MM.1S (cell line): ENCODE measurements at regions not wholly inside any gene's neighbourhood (a gene's known extent, or its start where the extent isn't known, plus 50 kb on each side); places are given as distances from the start of the nearest gene placed in this dataset.

ENCODE experiments used
- DNase-seq: peaks from one replicate; pipeline ENCODE4 v3.0.0-alpha.2; 2015
- H2AFZ ChIP-seq: fragments of 300-600 bp; sonication (generic); 2 replicates; pipeline ENCODE4 v1.6.0; 2016; ENCODE audit warnings: antibody characterized with exemption, low read length
- H3F3A ChIP-seq: fragments of 300-600 bp; sonication (generic); 2 replicates; pipeline ENCODE4 v1.6.1; 2016; ENCODE audit warnings: mild to moderate bottlenecking, antibody characterized with exemption, low read length, moderate library complexity, mixed read lengths; ENCODE audit not compliant: insufficient read depth
- H3K27ac ChIP-seq: fragments of 300-600 bp; sonication (generic); 2 replicates; pipeline ENCODE4 v1.5.1; 2016; ENCODE audit warnings: mild to moderate bottlenecking, low read length
- H3K27me3 ChIP-seq: fragments of 300-600 bp; sonication (generic); replicated peaks from 2 replicates; pipeline ENCODE4 v1.6.0; 2016; ENCODE audit warnings: low read length; ENCODE audit not compliant: insufficient read depth
- H3K36me3 ChIP-seq: fragments of 300-600 bp; sonication (generic); replicated peaks from 2 replicates; pipeline ENCODE4 v1.6.1; 2016; ENCODE audit warnings: mild to moderate bottlenecking, low read length, mixed read lengths; ENCODE audit not compliant: insufficient read depth
- H3K4me1 ChIP-seq: fragments of 300-600 bp; sonication (generic); 2 replicates; pipeline ENCODE4 v1.6.1; 2016; ENCODE audit warnings: low read length, mixed read lengths
- H3K4me2 ChIP-seq: fragments of 300-600 bp; sonication (generic); 2 replicates; pipeline ENCODE4 v1.6.0; 2016; ENCODE audit warnings: low read depth, low read length
- H3K4me3 ChIP-seq: fragments of 300-600 bp; sonication (generic); 2 replicates; pipeline ENCODE4 v1.5.1; 2016; ENCODE audit warnings: low read length, mixed read lengths
- H3K79me2 ChIP-seq: fragments of 300-600 bp; sonication (generic); 2 replicates; pipeline ENCODE4 v1.6.1; 2016; ENCODE audit warnings: mixed run types, low read length, mixed read lengths
- H3K9ac ChIP-seq: fragments of 300-600 bp; sonication (generic); 2 replicates; pipeline ENCODE4 v1.6.1; 2016; ENCODE audit warnings: low read length, mixed read lengths
- H3K9me2 ChIP-seq: fragments of 300-600 bp; sonication (generic); replicated peaks from 2 replicates; pipeline ENCODE4 v1.6.1; 2016; ENCODE audit warnings: mild to moderate bottlenecking, low read length, mixed read lengths; ENCODE audit not compliant: insufficient read depth
- H3K9me3 ChIP-seq: fragments of 300-600 bp; sonication (generic); replicated peaks from 2 replicates; pipeline ENCODE4 v1.6.1; 2016; ENCODE audit warnings: mild to moderate bottlenecking, low read length, mixed read lengths; ENCODE audit not compliant: insufficient read depth
- H4K20me1 ChIP-seq: fragments of 300-600 bp; sonication (generic); 2 replicates; pipeline ENCODE4 v1.6.1; 2016; ENCODE audit warnings: mild to moderate bottlenecking, low read length, moderate library complexity, mixed read lengths; ENCODE audit not compliant: insufficient read depth
- EZH2 ChIP-seq: fragments of 300-600 bp; sonication (generic); optimal IDR thresholded peaks from 2 replicates; pipeline ENCODE3; 2017; ENCODE audit warnings: low read depth, mild to moderate bottlenecking, antibody characterized with exemption, low read length, mixed read lengths
- EZH2phosphoT487 ChIP-seq: fragments of 300-600 bp; sonication (generic); IDR thresholded peaks from 2 replicates; pipeline ENCODE4 v1.6.1; 2018; ENCODE audit warnings: antibody characterized with exemption, low read length
- TF ChIP-seq, protein P1 (sequence below): fragments of 300-600 bp; sonication (generic); IDR thresholded peaks from 2 replicates; pipeline ENCODE4 v1.5.1; 2016; ENCODE audit warnings: antibody characterized with exemption, low read length, mixed read lengths

DNA sequence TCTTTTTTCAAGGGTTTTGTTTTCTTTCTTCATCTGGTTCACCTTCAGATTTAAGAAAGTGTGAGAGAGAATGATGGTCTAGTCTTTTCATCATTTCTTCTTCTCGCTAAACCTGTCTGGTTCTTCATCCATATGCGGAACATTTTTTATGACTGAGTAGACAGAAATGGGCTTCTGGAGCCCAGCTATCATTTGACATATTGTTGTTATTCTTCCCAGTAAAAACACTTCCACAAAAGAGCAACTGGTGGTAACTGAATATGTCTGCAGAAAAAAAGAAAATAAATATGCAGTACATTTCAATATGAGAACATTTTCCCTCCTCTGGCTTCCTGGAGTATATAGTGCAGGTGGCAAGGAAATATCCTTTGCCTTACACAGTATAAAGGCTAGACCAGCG, 209.5 kb downstream of the JCAD start:
- H3K4me2 ChIP-seq = no peak overlapping the region
- H3K9me3 ChIP-seq = no peaks in the 10 kb centered on the region
- no peaks in the 10 kb centered on the region for H3F3A ChIP-seq
- H3K27ac ChIP-seq = no peak overlapping the region
- H3K4me1 ChIP-seq = no peaks in the 10 kb centered on the region
- no peak overlapping the region for H3K9ac ChIP-seq
- no peak overlapping the region for H3K4me3 ChIP-seq
- H3K27me3 ChIP-seq = no peaks in the 10 kb centered on the region
- TF ChIP-seq, protein P1, sequence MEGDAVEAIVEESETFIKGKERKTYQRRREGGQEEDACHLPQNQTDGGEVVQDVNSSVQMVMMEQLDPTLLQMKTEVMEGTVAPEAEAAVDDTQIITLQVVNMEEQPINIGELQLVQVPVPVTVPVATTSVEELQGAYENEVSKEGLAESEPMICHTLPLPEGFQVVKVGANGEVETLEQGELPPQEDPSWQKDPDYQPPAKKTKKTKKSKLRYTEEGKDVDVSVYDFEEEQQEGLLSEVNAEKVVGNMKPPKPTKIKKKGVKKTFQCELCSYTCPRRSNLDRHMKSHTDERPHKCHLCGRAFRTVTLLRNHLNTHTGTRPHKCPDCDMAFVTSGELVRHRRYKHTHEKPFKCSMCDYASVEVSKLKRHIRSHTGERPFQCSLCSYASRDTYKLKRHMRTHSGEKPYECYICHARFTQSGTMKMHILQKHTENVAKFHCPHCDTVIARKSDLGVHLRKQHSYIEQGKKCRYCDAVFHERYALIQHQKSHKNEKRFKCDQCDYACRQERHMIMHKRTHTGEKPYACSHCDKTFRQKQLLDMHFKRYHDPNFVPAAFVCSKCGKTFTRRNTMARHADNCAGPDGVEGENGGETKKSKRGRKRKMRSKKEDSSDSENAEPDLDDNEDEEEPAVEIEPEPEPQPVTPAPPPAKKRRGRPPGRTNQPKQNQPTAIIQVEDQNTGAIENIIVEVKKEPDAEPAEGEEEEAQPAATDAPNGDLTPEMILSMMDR = no peak
- no peaks in the 10 kb centered on the region for H4K20me1 ChIP-seq
- no peaks in the 10 kb centered on the region for H3K9me2 ChIP-seq
- no peaks in the 10 kb centered on the region for H3K79me2 ChIP-seq
- H2AFZ ChIP-seq = no peak overlapping the region
- DNase-seq = no peak
- H3K36me3 ChIP-seq = no peaks in the 10 kb centered on the region

DNA sequence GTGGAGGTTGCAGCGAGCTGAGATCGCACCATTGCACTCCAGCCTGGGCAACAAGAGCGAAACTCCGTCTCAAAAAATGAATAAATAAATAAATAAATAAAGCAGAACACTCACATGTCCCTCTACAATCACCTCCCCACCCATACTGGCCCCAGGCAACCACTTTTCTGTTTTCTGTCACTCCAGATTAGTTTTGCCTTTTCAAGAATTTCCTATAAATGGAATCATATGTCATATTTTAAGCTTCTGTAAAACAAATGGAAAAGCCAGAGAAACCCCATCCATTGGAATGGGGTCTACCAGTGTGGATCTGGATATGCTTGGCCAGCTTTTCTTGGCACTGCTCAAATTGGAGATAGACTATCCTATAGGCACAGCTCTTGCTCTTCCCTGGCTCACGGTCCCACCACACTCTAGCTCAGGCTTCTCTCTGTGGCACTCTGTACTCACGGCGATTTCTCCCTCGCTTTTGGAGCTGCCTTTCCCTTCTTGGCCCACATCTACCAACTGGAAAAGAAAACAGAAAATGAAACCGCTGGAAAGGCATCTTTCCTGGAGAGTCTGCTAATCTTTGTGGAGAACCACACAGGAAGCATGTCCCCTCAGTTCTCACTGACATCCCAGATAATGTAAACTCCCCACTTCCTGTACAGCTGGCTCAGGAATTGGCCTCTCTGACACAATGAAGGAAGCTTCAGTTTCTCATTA, 210.1 kb downstream of the JCAD start:
- H3K9ac ChIP-seq = no peak overlapping the region

DNA sequence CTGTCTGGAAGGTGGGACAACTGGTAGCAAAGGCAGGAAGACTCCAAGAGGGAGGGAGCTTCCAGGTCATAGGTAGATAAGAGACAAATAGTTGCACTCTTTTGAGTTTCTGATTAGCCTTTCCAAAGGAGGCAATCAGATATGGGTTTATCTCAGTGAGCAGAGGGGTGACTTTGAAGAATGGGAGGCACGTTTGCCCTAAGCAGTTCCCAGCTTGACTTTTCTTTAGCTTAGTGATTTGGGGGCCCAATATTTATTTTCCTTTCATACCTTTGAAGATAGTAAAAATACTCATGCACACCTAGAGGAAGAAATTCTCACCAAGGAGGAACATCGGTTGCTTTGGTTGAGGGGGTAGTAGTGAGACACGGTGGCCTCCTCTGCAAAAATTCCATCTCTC, 212.1 kb upstream of the SVIL start:
- no peaks in the 10 kb centered on the region for H3F3A ChIP-seq
- DNase-seq = no peak
- H3K4me2 ChIP-seq = no peak overlapping the region
- no peaks in the 10 kb centered on the region for H3K27me3 ChIP-seq
- H3K79me2 ChIP-seq = no peaks in the 10 kb centered on the region
- H3K9ac ChIP-seq = no peak overlapping the region
- H3K36me3 ChIP-seq = no peaks in the 10 kb centered on the region
- H3K4me3 ChIP-seq = no peak overlapping the region
- H2AFZ ChIP-seq = no peak overlapping the region
- no peak for TF ChIP-seq EZH2
- TF ChIP-seq, protein P1 = no peak
- no peak for TF ChIP-seq EZH2phosphoT487
- no peaks in the 10 kb centered on the region for H3K4me1 ChIP-seq
- H3K27ac ChIP-seq = no peak overlapping the region
- H3K9me2 ChIP-seq = no peaks in the 10 kb centered on the region
- no peaks in the 10 kb centered on the region for H3K9me3 ChIP-seq
- H4K20me1 ChIP-seq = no peaks in the 10 kb centered on the region

More for the DNA sequence above, 210.1 kb downstream of the JCAD start:
- Histone ChIP-seq H3K9me2 (no peaks in the 10 kb centered on the region), H3K9me3 (no peaks in the 10 kb centered on the region), H3K4me1 (no peaks in the 10 kb centered on the region), H3K79me2 (no peaks in the 10 kb centered on the region), H3K36me3 (no peaks in the 10 kb centered on the region), H4K20me1 (no peaks in the 10 kb centered on the region), H3K4me3 (no peak overlapping the region), H3F3A (no peaks in the 10 kb centered on the region), H2AFZ (no peak overlapping the region), H3K27me3 (no peaks in the 10 kb centered on the region), H3K4me2 (no peak overlapping the region), H3K27ac (no peak overlapping the region)
- TF ChIP-seq, protein P1 = no peak
- TF ChIP-seq EZH2phosphoT487 = no peak
- TF ChIP-seq EZH2 = no peak
- DNase-seq = no peak
